Nucleus accumbens (tissue), 56 donors: ENCODE measurements at regions not wholly inside any gene's neighbourhood (a gene's known extent, or its start where the extent isn't known, plus 50 kb on each side); places are given as distances from the start of the nearest gene placed in this dataset.
A peak's percentile ranks its signal among the peaks of the same experiment; 100 is the strongest.

ENCODE experiments used
- DNase-seq, 56 donors: peaks; one replicate each; lab custom pipeline; 2025; lab: John Stamatoyannopoulos, UW

- no peak for DNase-seq
Observed at GRCh38 chr6:169165561-169166300, 87.9 kb downstream of the THBS2 start.

- DNase-seq: no peak
Observed at GRCh38 chr6:169164986-169165385, 88.7 kb downstream of the THBS2 start.

- DNase-seq: no peak
Observed at GRCh38 chr6:169164451-169164850, 89.2 kb downstream of the THBS2 start.

- no peak for DNase-seq
Observed at GRCh38 chr6:169163411-169163901, 90.2 kb downstream of the THBS2 start.

- DNase-seq: no peak
Observed at GRCh38 chr6:169162752-169163407, 90.8 kb downstream of the THBS2 start.

- DNase-seq: peak in 1 of 56 donors; percentile 9
Observed at GRCh38 chr6:169162249-169162648, 91.4 kb downstream of the THBS2 start.

GRCh38 chr6:169161572-169162167 lies 92.0 kb downstream of the THBS2 start:
- no peak for DNase-seq

GRCh38 chr6:169160855-169161560 lies 92.6 kb downstream of the THBS2 start:
- DNase-seq: no peak

GRCh38 chr6:169160091-169160854 lies 93.4 kb downstream of the THBS2 start:
- DNase-seq: no peak

GRCh38 chr6:169159331-169159730 lies 94.3 kb downstream of the THBS2 start:
- DNase-seq: no peak

GRCh38 chr6:169158691-169159090 lies 95.0 kb downstream of the THBS2 start:
- DNase-seq: no peak

- DNase-seq: peak in 5 of 56 donors; percentile 11 to 43 (median 40)
Observed at GRCh38 chr6:169158174-169158573, 95.5 kb downstream of the THBS2 start.

GRCh38 chr6:169157197-169158148 lies 96.2 kb downstream of the THBS2 start:
- DNase-seq: peak in 3 of 56 donors; percentile 7 to 30 (median 10)

GRCh38 chr6:169156793-169157147 lies 96.9 kb downstream of the THBS2 start:
- DNase-seq: no peak

- no peak for DNase-seq
Observed at GRCh38 chr6:169156108-169156792, 97.4 kb downstream of the THBS2 start.

- no peak for DNase-seq
Observed at GRCh38 chr6:169155481-169155880, 98.2 kb downstream of the THBS2 start.

- no peak for DNase-seq
Observed at GRCh38 chr6:169153401-169153800, 100.2 kb downstream of the THBS2 start.

GRCh38 chr6:169146521-169146920 lies 107.1 kb downstream of the THBS2 start:
- no peak for DNase-seq
